ENCODE measurements at regions not wholly inside any gene's neighbourhood (a gene's known extent, or its start where the extent isn't known, plus 50 kb on each side); places are given as distances from the start of the nearest gene placed in this dataset.

DNA sequence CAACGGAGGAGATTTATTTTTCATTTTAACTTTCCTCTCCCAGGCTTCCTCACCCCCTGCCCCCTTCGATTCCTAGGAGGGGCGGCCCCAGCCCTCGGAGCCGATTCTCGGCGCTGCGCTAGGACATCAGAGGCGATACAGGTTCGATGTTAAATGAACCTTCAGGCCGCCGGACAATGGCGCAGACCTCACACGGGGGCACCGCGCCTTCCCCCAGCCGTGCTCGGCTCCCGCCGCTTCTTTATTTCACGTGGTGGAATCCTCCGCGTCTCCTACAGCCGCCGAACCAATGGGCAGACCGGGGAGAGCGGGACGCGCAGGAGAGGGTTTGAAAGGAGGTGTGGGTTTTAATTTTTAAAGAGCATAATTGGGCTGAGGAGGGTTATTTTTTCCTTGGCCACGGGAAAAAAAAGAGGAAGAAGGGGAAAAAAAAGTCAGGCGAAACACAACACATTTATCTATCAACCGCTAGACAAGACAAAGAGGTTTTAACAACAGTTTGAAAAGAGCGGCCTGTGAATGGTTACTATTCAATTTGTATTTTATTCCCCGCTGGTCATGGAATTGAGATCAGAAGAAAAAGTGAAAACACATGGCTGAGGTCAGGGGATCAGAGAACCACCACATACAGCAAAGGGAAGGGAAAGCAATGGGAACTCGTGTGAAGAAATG is 126.8 kb downstream of the TMEM174 start:
- no peak for TF ChIP-seq POLR2A (IDR thresholded peaks at IDR 0.05)
- TF ChIP-seq, protein P1, sequence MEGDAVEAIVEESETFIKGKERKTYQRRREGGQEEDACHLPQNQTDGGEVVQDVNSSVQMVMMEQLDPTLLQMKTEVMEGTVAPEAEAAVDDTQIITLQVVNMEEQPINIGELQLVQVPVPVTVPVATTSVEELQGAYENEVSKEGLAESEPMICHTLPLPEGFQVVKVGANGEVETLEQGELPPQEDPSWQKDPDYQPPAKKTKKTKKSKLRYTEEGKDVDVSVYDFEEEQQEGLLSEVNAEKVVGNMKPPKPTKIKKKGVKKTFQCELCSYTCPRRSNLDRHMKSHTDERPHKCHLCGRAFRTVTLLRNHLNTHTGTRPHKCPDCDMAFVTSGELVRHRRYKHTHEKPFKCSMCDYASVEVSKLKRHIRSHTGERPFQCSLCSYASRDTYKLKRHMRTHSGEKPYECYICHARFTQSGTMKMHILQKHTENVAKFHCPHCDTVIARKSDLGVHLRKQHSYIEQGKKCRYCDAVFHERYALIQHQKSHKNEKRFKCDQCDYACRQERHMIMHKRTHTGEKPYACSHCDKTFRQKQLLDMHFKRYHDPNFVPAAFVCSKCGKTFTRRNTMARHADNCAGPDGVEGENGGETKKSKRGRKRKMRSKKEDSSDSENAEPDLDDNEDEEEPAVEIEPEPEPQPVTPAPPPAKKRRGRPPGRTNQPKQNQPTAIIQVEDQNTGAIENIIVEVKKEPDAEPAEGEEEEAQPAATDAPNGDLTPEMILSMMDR (IDR thresholded peaks at IDR 0.05 in 4 of 5, conservative IDR thresholded peaks at IDR 0.05 in 1 of 5): no peak

Measured in gastrocnemius medialis (tissue), 4 donors.